DOHH2 (cell line): ENCODE measurements at regions not wholly inside any gene's neighbourhood (a gene's known extent, or its start where the extent isn't known, plus 50 kb on each side); places are given as distances from the start of the nearest gene placed in this dataset.

Experiments used
- EZH2phosphoT487 ChIP-seq: fragments of 200-600 bp; sonication (generic); IDR thresholded peaks from 2 replicates; pipeline ENCODE4 v1.6.1; 2017; ENCODE audit warnings: borderline replicate concordance, mild to moderate bottlenecking, antibody characterized with exemption, low read length, moderate library complexity, mixed read lengths
- TF ChIP-seq, protein P1 (sequence below): fragments of 200-600 bp; sonication (generic); IDR thresholded peaks from one replicate; pipeline ENCODE4 v1.5.1; 2014; ENCODE audit warnings: antibody characterized with exemption, mild to moderate bottlenecking, low read depth, low read length; ENCODE audit not compliant: poor library complexity, severe bottlenecking

DNA sequence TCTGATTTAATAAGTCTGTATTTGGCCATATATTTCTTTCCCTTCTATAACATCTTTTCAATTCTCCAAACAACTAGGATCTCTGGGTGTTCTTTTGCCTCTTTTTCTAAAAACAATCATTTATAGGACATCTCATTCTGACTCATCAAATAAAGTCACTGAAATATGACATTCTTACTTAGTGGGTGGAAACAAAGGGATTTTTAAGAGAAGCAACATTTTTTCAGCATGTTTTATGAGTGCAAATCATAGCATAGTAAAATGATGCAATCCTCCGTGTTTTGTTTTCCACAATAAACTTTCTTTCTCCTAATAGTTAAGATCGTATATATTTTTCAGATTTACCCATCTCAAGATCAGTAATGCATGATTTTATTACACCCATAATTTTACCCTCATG, 179.8 kb downstream of the SPCS3 start:
- TF ChIP-seq, protein P1, sequence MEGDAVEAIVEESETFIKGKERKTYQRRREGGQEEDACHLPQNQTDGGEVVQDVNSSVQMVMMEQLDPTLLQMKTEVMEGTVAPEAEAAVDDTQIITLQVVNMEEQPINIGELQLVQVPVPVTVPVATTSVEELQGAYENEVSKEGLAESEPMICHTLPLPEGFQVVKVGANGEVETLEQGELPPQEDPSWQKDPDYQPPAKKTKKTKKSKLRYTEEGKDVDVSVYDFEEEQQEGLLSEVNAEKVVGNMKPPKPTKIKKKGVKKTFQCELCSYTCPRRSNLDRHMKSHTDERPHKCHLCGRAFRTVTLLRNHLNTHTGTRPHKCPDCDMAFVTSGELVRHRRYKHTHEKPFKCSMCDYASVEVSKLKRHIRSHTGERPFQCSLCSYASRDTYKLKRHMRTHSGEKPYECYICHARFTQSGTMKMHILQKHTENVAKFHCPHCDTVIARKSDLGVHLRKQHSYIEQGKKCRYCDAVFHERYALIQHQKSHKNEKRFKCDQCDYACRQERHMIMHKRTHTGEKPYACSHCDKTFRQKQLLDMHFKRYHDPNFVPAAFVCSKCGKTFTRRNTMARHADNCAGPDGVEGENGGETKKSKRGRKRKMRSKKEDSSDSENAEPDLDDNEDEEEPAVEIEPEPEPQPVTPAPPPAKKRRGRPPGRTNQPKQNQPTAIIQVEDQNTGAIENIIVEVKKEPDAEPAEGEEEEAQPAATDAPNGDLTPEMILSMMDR: no peak
- no peak for TF ChIP-seq EZH2phosphoT487
